Activated naive CD8-positive, alpha-beta T cell treated with anti-CD3 and anti-CD28 coated beads, Interleukin-2, amount 50 U/mL, for 24 hours (primary cell): ENCODE measurements at regions not wholly inside any gene's neighbourhood (a gene's known extent, or its start where the extent isn't known, plus 50 kb on each side); places are given as distances from the start of the nearest gene placed in this dataset.

ENCODE experiments used
- ATAC-seq: fragments of 150-1000 bp; cut with Tn5 transposase; one replicate; pipeline ENCODE4 v1.10.0; 2021
- DNase-seq: peaks from one replicate; pipeline ENCODE4 v3.0.0; 2021
- H3K27ac Mint-ChIP-seq: one replicate; pipeline ENCODE4 v1.8.0; 2021; ENCODE audit warnings: mild to moderate bottlenecking, mixed read lengths
- H3K27me3 Mint-ChIP-seq: one replicate; pipeline ENCODE4 v1.8.0; 2021; ENCODE audit warnings: mixed read lengths
- H3K36me3 Mint-ChIP-seq: one replicate; pipeline ENCODE4 v1.8.0; 2021; ENCODE audit warnings: low read depth, mixed read lengths
- H3K4me1 Mint-ChIP-seq: one replicate; pipeline ENCODE4 v1.8.0; 2021; ENCODE audit warnings: mixed read lengths
- H3K4me3 Mint-ChIP-seq: one replicate; pipeline ENCODE4 v1.8.0; 2021; ENCODE audit warnings: mild to moderate bottlenecking, moderate library complexity, mixed read lengths
- H3K9me3 Mint-ChIP-seq: one replicate; pipeline ENCODE4 v1.8.0; 2021; ENCODE audit warnings: mixed read lengths

DNA sequence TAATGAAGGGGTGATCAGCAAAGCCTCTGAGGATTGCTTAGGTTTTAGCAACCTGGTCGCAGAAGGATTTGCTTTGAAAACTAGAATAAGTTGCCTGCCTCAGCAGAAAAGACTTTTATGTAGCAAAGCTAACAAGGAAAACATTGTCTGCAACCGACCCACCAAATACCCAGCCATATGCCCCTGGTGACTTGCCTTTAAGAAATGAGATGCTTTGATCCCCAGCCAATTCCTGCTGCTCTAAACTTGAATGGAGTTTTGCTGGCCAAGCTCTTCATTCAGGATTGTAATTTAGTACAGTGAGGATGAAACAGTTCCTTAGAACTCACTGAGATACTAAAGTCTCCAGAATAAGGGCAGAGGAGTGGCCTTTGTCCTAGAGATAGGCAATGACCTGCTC lies 139.8 kb upstream of the PROK2 start:
- Mint-ChIP-seq H3K27me3 (peaks cover 1% of the 10 kb centered on the region), H3K9me3 (no peaks in the 10 kb centered on the region), H3K27ac (no peak overlapping the region), H3K36me3 (no peaks in the 10 kb centered on the region), H3K4me1 (peaks cover 9% of the 10 kb centered on the region), H3K4me3 (no peak overlapping the region)
- no peak for ATAC-seq
- no peak for DNase-seq

DNA sequence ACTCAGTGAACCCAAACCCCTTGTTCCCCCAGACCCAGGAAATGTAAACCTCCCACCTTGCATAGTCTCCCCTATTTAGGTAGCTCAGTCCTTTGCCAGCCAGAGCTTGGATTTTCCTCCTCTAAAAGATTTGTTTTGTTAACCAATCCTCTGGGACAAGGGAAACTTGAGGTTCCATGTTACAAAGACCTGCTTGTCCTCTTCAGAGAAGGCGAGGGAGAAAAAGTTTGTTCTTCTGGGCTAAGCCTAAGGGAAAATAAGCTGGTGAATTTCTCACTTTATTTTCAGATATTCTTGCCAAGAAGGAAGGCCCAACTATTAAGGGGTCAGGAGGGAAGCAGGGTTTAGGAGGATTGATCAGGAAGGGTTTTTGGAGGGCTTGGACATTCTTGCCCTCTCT lies 136.1 kb upstream of the PROK2 start:
- no peak overlapping the region for H3K27ac Mint-ChIP-seq
- no peaks in the 10 kb centered on the region for H3K36me3 Mint-ChIP-seq
- ATAC-seq (no peak), DNase-seq (no peak)
- peaks cover 9% of the 10 kb centered on the region for H3K27me3 Mint-ChIP-seq
- no peak overlapping the region for H3K4me3 Mint-ChIP-seq
- peaks cover 4% of the 10 kb centered on the region for H3K4me1 Mint-ChIP-seq
- no peaks in the 10 kb centered on the region for H3K9me3 Mint-ChIP-seq

DNA sequence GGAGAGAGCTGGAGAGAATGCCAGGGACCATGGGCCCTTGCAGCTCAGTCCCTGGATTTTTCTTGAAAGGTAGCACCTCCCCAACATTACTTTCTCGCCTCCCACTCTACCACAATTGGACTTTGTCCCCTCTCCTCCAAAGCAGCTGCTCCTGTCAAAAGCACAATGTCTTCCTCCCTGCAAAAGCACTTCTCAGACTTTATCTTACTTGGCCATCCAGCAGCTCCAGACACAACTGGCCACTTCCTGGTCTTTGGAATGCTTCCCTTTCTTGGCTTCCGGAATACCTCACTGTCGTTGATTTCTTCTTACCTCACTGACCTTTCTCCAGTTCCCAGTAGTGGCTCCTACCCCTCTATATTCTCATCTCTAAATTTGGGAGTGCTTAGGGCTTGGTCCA lies 134.6 kb upstream of the PROK2 start:
- Mint-ChIP-seq H3K4me1 (no peaks in the 10 kb centered on the region), H3K36me3 (no peaks in the 10 kb centered on the region), H3K27ac (no peak overlapping the region), H3K27me3 (peaks cover 9% of the 10 kb centered on the region), H3K9me3 (no peaks in the 10 kb centered on the region), H3K4me3 (no peak overlapping the region)
- DNase-seq (no peak), ATAC-seq (no peak)

- H3K4me3 Mint-ChIP-seq: no peak overlapping the region
- ATAC-seq: no peak
- H3K4me1 Mint-ChIP-seq: no peaks in the 10 kb centered on the region
- H3K9me3 Mint-ChIP-seq: no peaks in the 10 kb centered on the region
- no peaks in the 10 kb centered on the region for H3K36me3 Mint-ChIP-seq
- no peak for DNase-seq
- no peak overlapping the region for H3K27ac Mint-ChIP-seq
- peaks cover 9% of the 10 kb centered on the region for H3K27me3 Mint-ChIP-seq
Observed at GRCh38 chr3:71917545-71917944, 132.6 kb upstream of the PROK2 start.

- no peaks in the 10 kb centered on the region for H3K36me3 Mint-ChIP-seq
- H3K4me3 Mint-ChIP-seq: no peak overlapping the region
- no peaks in the 10 kb centered on the region for H3K9me3 Mint-ChIP-seq
- ATAC-seq (no peak), DNase-seq (no peak)
- no peaks in the 10 kb centered on the region for H3K4me1 Mint-ChIP-seq
- peaks cover 9% of the 10 kb centered on the region for H3K27me3 Mint-ChIP-seq
- no peak overlapping the region for H3K27ac Mint-ChIP-seq
Observed at GRCh38 chr3:71916747-71917369, 131.9 kb upstream of the PROK2 start.

- no peak overlapping the region for H3K4me3 Mint-ChIP-seq
- no peaks in the 10 kb centered on the region for H3K36me3 Mint-ChIP-seq
- no peaks in the 10 kb centered on the region for H3K4me1 Mint-ChIP-seq
- no peak for ATAC-seq
- H3K9me3 Mint-ChIP-seq: no peaks in the 10 kb centered on the region
- peaks cover 19% of the 10 kb centered on the region for H3K27me3 Mint-ChIP-seq
- no peak for DNase-seq
- no peak overlapping the region for H3K27ac Mint-ChIP-seq
Observed at GRCh38 chr3:71912839-71913495, 128.0 kb upstream of the PROK2 start.

DNA sequence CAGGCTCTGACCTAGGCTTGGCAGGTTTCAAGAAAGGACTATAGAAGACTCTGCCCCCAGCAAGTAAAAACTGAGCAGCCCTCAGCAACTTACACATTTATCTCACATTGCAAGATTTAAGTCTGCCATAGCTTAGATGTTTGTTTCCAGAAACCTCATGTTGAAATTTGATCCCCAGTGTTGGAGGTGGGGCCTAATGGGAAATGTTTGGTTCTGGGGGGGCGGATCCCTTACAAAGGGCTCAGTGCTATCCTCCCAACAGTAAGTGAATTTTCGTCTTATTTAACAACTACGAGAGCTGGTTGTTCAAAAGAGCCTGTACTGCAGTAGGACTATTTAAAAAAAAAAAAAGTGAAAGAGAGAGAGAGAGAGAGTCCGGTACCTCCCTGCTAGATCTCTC lies 125.2 kb upstream of the PROK2 start:
- Mint-ChIP-seq H3K4me3 (no peak overlapping the region), H3K36me3 (no peaks in the 10 kb centered on the region), H3K9me3 (no peaks in the 10 kb centered on the region), H3K27ac (no peak overlapping the region), H3K4me1 (peaks cover 8% of the 10 kb centered on the region), H3K27me3 (peaks cover 25% of the 10 kb centered on the region)
- ATAC-seq (no peak), DNase-seq (no peak)

DNA sequence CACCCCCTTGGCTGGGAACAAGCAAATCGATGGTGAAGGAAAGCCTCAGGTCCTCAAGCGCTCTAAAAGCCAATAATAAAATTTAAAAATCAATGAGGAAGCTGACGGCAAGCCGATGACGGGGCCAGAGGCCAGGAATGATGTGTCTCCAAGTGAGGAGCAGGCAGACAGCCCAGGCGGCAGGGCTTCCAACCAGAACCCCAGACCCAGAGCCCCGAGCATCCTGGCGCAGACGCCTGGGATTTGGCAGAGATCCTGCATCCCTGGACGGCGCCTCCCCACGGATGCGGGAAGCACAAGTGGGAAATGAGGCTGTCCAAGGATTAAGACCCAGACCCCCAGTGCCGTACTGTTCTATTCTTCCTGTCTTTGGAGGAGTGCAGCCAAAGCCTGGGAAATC lies 123.0 kb upstream of the PROK2 start:
- no peak overlapping the region for H3K4me3 Mint-ChIP-seq
- no peaks in the 10 kb centered on the region for H3K36me3 Mint-ChIP-seq
- H3K9me3 Mint-ChIP-seq: no peaks in the 10 kb centered on the region
- no peak overlapping the region for H3K27ac Mint-ChIP-seq
- H3K27me3 Mint-ChIP-seq: peaks cover 29% of the 10 kb centered on the region
- no peak for ATAC-seq
- peaks cover 10% of the 10 kb centered on the region for H3K4me1 Mint-ChIP-seq
- no peak for DNase-seq

DNA sequence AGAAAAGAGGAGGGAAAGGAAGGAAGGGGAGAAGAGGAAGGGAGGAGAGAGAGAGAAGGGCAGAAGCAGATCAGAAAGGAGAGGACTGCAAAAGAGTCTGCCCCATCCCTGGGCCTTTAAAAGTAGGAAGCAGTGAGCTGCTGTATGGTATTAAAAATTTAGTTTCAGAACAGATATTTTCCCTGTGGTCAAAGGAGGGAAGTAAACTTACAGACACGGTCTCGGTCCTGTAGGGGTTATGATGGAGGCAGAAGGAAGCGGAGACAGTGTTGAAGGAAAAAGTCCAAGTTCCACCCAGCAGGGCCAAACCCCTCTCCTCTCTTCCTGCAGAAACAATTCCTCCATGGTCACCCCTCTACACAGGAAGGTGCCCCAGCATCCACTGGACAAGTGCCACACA lies 122.0 kb upstream of the PROK2 start:
- no peak overlapping the region for H3K4me3 Mint-ChIP-seq
- H3K9me3 Mint-ChIP-seq: no peaks in the 10 kb centered on the region
- DNase-seq (no peak), ATAC-seq (no peak)
- H3K27me3 Mint-ChIP-seq: peaks cover 27% of the 10 kb centered on the region
- no peaks in the 10 kb centered on the region for H3K36me3 Mint-ChIP-seq
- no peak overlapping the region for H3K27ac Mint-ChIP-seq
- peaks cover 10% of the 10 kb centered on the region for H3K4me1 Mint-ChIP-seq

DNA sequence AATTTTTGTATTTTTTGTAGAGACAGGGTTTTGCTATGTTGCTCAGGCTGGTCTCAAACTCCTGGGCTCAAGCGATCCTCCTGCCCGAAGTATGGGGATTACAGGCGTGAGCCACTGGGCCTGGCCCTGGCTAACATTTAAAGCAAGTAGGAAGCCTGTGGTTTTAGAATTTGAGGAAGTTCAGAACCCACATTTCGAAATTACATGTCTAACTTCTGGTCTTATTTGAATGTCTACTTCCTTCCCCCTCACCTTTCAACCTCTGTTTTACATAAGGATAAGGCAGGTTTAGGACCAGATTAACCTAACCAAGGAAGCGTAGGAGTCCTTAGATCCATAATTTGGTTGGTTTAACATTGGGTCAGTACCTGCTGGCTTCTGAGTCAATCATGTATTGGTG lies 120.5 kb upstream of the PROK2 start:
- peaks cover 27% of the 10 kb centered on the region for H3K27me3 Mint-ChIP-seq
- no peaks in the 10 kb centered on the region for H3K9me3 Mint-ChIP-seq
- no peak overlapping the region for H3K27ac Mint-ChIP-seq
- peaks cover 10% of the 10 kb centered on the region for H3K4me1 Mint-ChIP-seq
- H3K4me3 Mint-ChIP-seq: no peak overlapping the region
- DNase-seq (no peak), ATAC-seq (no peak)
- no peaks in the 10 kb centered on the region for H3K36me3 Mint-ChIP-seq

DNA sequence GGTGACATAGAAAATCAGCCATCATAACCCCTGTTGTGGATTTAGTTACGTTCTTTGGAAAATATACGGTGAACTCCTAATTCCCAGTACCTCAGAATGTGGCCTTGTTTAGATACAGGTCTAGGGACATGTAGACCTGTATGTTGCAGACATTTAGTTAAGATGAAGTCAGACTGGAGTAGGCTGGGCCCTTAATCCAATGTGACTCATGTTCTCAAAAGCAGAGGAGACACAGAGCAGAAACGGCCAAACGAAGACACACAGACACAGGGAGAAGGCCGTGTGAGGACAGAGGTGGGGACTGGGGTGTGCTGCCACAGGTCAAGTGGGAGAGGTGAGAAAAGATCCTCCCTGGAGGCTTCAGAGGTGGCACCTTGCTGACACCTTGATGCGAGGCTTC lies 119.0 kb upstream of the PROK2 start:
- H3K36me3 Mint-ChIP-seq: no peaks in the 10 kb centered on the region

GRCh38 chr3:71903112-71903495 lies 118.2 kb upstream of the PROK2 start:
- H3K4me1 Mint-ChIP-seq: peaks cover 10% of the 10 kb centered on the region
- peaks cover 21% of the 10 kb centered on the region for H3K27me3 Mint-ChIP-seq
- H3K9me3 Mint-ChIP-seq: no peaks in the 10 kb centered on the region
- no peaks in the 10 kb centered on the region for H3K36me3 Mint-ChIP-seq
- no peak overlapping the region for H3K27ac Mint-ChIP-seq
- no peak for ATAC-seq
- no peak for DNase-seq
- H3K4me3 Mint-ChIP-seq: no peak overlapping the region

More for the DNA sequence above, 119.0 kb upstream of the PROK2 start:
- Mint-ChIP-seq H3K4me1 (peaks cover 10% of the 10 kb centered on the region), H3K27ac (no peak overlapping the region), H3K9me3 (no peaks in the 10 kb centered on the region), H3K4me3 (no peak overlapping the region), H3K27me3 (peaks cover 20% of the 10 kb centered on the region)
- no peak for ATAC-seq
- no peak for DNase-seq

DNA sequence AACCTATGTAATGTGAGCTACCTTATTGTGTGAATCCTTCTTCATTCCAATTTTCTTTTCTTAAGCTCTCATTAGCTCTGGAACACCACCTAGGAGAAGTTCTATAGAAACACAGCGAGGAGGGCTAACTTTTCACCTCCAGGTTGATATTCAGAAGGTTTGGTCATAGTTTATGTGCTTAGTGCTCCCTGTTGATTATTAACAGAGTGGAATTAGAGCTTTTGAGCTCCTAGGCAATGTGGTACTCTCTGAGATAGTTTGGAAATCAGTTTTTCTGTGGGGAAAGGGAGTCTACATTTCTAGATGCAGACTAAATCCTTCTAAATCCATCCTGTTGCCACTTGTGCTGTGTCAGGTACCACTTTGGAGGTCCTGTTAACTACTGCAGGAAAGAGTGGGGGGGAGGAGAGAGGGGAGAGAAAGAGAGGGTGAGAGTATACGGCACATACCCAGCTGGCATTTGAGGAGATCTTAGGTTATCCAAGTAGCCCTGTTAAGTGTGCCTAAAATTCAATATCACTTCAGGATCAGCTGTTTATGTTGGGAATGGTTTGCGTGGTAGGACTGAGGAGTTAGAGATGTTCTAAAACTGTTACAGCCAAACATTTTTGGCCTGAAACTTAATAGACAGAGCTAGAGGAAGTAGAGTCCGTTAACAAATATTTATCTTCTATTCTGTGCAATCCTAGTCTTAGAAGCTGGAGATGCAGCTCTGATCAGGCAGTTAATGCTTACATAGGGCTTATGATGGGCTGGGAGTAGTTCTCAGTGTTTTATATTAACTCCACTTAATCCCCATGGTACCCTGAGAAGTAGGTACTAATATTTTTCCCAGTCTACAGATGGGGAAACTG lies 117.5 kb upstream of the PROK2 start:
- Mint-ChIP-seq H3K27me3 (peaks cover 26% of the 10 kb centered on the region), H3K36me3 (no peaks in the 10 kb centered on the region), H3K9me3 (no peaks in the 10 kb centered on the region), H3K4me1 (peaks cover 10% of the 10 kb centered on the region), H3K27ac (no peak overlapping the region), H3K4me3 (no peak overlapping the region)
- DNase-seq (no peak), ATAC-seq (no peak)

GRCh38 chr3:71901645-71902044 lies 116.7 kb upstream of the PROK2 start:
- DNase-seq (no peak), ATAC-seq (no peak)
- Mint-ChIP-seq H3K27ac (no peak overlapping the region), H3K27me3 (peaks cover 22% of the 10 kb centered on the region), H3K9me3 (no peaks in the 10 kb centered on the region), H3K36me3 (no peaks in the 10 kb centered on the region), H3K4me3 (no peak overlapping the region), H3K4me1 (peaks cover 6% of the 10 kb centered on the region)

DNA sequence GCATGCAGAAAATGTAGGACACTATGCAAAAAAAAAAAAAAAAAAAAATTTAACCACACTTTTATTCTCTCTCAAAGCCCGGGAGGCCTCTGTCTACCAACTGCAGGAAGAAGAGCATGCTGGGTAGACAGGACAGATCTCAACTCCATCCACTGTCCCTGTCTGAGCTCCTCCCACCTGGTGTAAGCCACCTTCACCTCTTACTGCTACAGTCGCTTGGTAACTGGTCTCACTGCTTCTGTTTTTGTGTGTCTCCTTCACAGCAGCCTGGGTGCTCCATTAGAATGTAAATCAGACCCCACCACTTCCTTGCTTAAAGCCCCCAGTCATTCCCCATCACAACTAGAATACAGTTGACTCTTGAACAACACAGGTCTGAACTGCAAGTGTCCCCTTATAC lies 115.1 kb upstream of the PROK2 start:
- H3K27me3 Mint-ChIP-seq: peaks cover 22% of the 10 kb centered on the region
- ATAC-seq (no peak), DNase-seq (no peak)
- no peak overlapping the region for H3K4me3 Mint-ChIP-seq
- peaks cover 2% of the 10 kb centered on the region for H3K4me1 Mint-ChIP-seq
- H3K27ac Mint-ChIP-seq: no peak overlapping the region
- no peaks in the 10 kb centered on the region for H3K36me3 Mint-ChIP-seq
- H3K9me3 Mint-ChIP-seq: no peaks in the 10 kb centered on the region
